ENCODE measurements at regions not wholly inside any gene's neighbourhood (a gene's known extent, or its start where the extent isn't known, plus 50 kb on each side); places are given as distances from the start of the nearest gene placed in this dataset.

GRCh38 chr14:55897031-55897430 is 221.2 kb upstream of the PELI2 start:
- WGBS, 2 experiments (ENCODE audit: insufficient coverage in 2 of 2), result no CpG with 5 or more reads among the region's 1 CpG
- H3K4me3 ChIP-seq (ENCODE audit: extremely low read depth, insufficient read depth, low read length, poor library complexity, severe bottlenecking), result no peak overlapping the region
- no peaks in the 10 kb centered on the region for H3K9me3 ChIP-seq (ENCODE audit: control insufficient read depth, low read length)
- no peaks in the 10 kb centered on the region for H3K4me1 ChIP-seq (ENCODE audit: control insufficient read depth, insufficient read depth, low read length, poor library complexity, severe bottlenecking)
- H3K36me3 ChIP-seq (ENCODE audit: control insufficient read depth, insufficient read depth, low read length), result no peaks in the 10 kb centered on the region
- no peak overlapping the region for H3K27ac ChIP-seq (ENCODE audit: low read depth, low read length, severe bottlenecking)

GRCh38 chr14:55898938-55899337 is 219.3 kb upstream of the PELI2 start:
- Histone ChIP-seq H3K36me3 (ENCODE audit: control insufficient read depth, insufficient read depth, low read length) (no peaks in the 10 kb centered on the region), H3K4me1 (ENCODE audit: control insufficient read depth, insufficient read depth, low read length, poor library complexity, severe bottlenecking) (no peaks in the 10 kb centered on the region), H3K27ac (ENCODE audit: low read depth, low read length, severe bottlenecking) (no peak overlapping the region), H3K9me3 (ENCODE audit: control insufficient read depth, low read length) (no peaks in the 10 kb centered on the region), H3K4me3 (ENCODE audit: extremely low read depth, insufficient read depth, low read length, poor library complexity, severe bottlenecking) (no peak overlapping the region)
- no CpG with 5 or more reads among the region's 1 CpG for WGBS, 2 experiments (ENCODE audit: insufficient coverage in 2 of 2)

- Histone ChIP-seq H3K36me3 (ENCODE audit: control insufficient read depth, insufficient read depth, low read length) (no peaks in the 10 kb centered on the region), H3K4me1 (ENCODE audit: control insufficient read depth, insufficient read depth, low read length, poor library complexity, severe bottlenecking) (no peaks in the 10 kb centered on the region), H3K4me3 (ENCODE audit: extremely low read depth, insufficient read depth, low read length, poor library complexity, severe bottlenecking) (no peak overlapping the region), H3K9me3 (ENCODE audit: control insufficient read depth, low read length) (no peaks in the 10 kb centered on the region), H3K27ac (ENCODE audit: low read depth, low read length, severe bottlenecking) (no peak overlapping the region)
- 100% methylated on average over 2 of the region's 4 CpGs; no CpG with 5 or more reads in 1 of the 2 experiments for WGBS, 2 experiments (ENCODE audit: insufficient coverage in 2 of 2)
These were observed 218.7 kb upstream of the PELI2 start for GRCh38 chr14:55899531-55899930.

GRCh38 chr14:55900749-55901148 is 217.5 kb upstream of the PELI2 start:
- Histone ChIP-seq H3K9me3 (ENCODE audit: control insufficient read depth, low read length) (no peaks in the 10 kb centered on the region), H3K27ac (ENCODE audit: low read depth, low read length, severe bottlenecking) (no peak overlapping the region), H3K4me1 (ENCODE audit: control insufficient read depth, insufficient read depth, low read length, poor library complexity, severe bottlenecking) (no peaks in the 10 kb centered on the region), H3K4me3 (ENCODE audit: extremely low read depth, insufficient read depth, low read length, poor library complexity, severe bottlenecking) (no peak overlapping the region), H3K36me3 (ENCODE audit: control insufficient read depth, insufficient read depth, low read length) (no peaks in the 10 kb centered on the region)
- WGBS, 2 experiments (ENCODE audit: insufficient coverage in 2 of 2), result 70 to 83% methylated on average over 2 of the region's 2 CpGs

- Histone ChIP-seq H3K4me1 (ENCODE audit: control insufficient read depth, insufficient read depth, low read length, poor library complexity, severe bottlenecking) (no peaks in the 10 kb centered on the region), H3K27ac (ENCODE audit: low read depth, low read length, severe bottlenecking) (no peak overlapping the region), H3K4me3 (ENCODE audit: extremely low read depth, insufficient read depth, low read length, poor library complexity, severe bottlenecking) (no peak overlapping the region), H3K9me3 (ENCODE audit: control insufficient read depth, low read length) (no peaks in the 10 kb centered on the region), H3K36me3 (ENCODE audit: control insufficient read depth, insufficient read depth, low read length) (no peaks in the 10 kb centered on the region)
- WGBS, 2 experiments (ENCODE audit: insufficient coverage in 2 of 2), result 73 to 87% methylated on average over 3 of the region's 5 CpGs
These were observed 216.9 kb upstream of the PELI2 start for GRCh38 chr14:55901291-55901690.

GRCh38 chr14:55902241-55902640 is 216.0 kb upstream of the PELI2 start:
- 84 to 97% methylated on average over 2 to 3 of the region's 5 CpGs for WGBS, 2 experiments (ENCODE audit: insufficient coverage in 2 of 2)
- no peaks in the 10 kb centered on the region for H3K36me3 ChIP-seq (ENCODE audit: control insufficient read depth, insufficient read depth, low read length)
- H3K4me1 ChIP-seq (ENCODE audit: control insufficient read depth, insufficient read depth, low read length, poor library complexity, severe bottlenecking), result no peaks in the 10 kb centered on the region
- no peak overlapping the region for H3K4me3 ChIP-seq (ENCODE audit: extremely low read depth, insufficient read depth, low read length, poor library complexity, severe bottlenecking)
- no peaks in the 10 kb centered on the region for H3K9me3 ChIP-seq (ENCODE audit: control insufficient read depth, low read length)
- H3K27ac ChIP-seq (ENCODE audit: low read depth, low read length, severe bottlenecking), result no peak overlapping the region

GRCh38 chr14:55904086-55904485 is 214.1 kb upstream of the PELI2 start:
- Histone ChIP-seq H3K4me3 (ENCODE audit: extremely low read depth, insufficient read depth, low read length, poor library complexity, severe bottlenecking) (no peak overlapping the region), H3K9me3 (ENCODE audit: control insufficient read depth, low read length) (no peaks in the 10 kb centered on the region), H3K36me3 (ENCODE audit: control insufficient read depth, insufficient read depth, low read length) (no peaks in the 10 kb centered on the region), H3K27ac (ENCODE audit: low read depth, low read length, severe bottlenecking) (no peak overlapping the region), H3K4me1 (ENCODE audit: control insufficient read depth, insufficient read depth, low read length, poor library complexity, severe bottlenecking) (no peaks in the 10 kb centered on the region)
- 88 to 100% methylated on average over 1 to 3 of the region's 5 CpGs for WGBS, 2 experiments (ENCODE audit: insufficient coverage in 2 of 2)

GRCh38 chr14:55908106-55908505 is 210.1 kb upstream of the PELI2 start:
- no peak overlapping the region for H3K27ac ChIP-seq (ENCODE audit: low read depth, low read length, severe bottlenecking)
- H3K9me3 ChIP-seq (ENCODE audit: control insufficient read depth, low read length), result no peaks in the 10 kb centered on the region
- no peaks in the 10 kb centered on the region for H3K4me1 ChIP-seq (ENCODE audit: control insufficient read depth, insufficient read depth, low read length, poor library complexity, severe bottlenecking)
- H3K4me3 ChIP-seq (ENCODE audit: extremely low read depth, insufficient read depth, low read length, poor library complexity, severe bottlenecking), result no peak overlapping the region
- no CpG with 5 or more reads among the region's 1 CpG for WGBS, 2 experiments (ENCODE audit: insufficient coverage in 2 of 2)
- no peaks in the 10 kb centered on the region for H3K36me3 ChIP-seq (ENCODE audit: control insufficient read depth, insufficient read depth, low read length)

GRCh38 chr14:55909879-55910278 is 208.3 kb upstream of the PELI2 start:
- H3K4me1 ChIP-seq (ENCODE audit: control insufficient read depth, insufficient read depth, low read length, poor library complexity, severe bottlenecking), result no peaks in the 10 kb centered on the region
- H3K9me3 ChIP-seq (ENCODE audit: control insufficient read depth, low read length), result no peaks in the 10 kb centered on the region
- no peak overlapping the region for H3K4me3 ChIP-seq (ENCODE audit: extremely low read depth, insufficient read depth, low read length, poor library complexity, severe bottlenecking)
- WGBS, 2 experiments (ENCODE audit: insufficient coverage in 2 of 2), result 100% methylated on average over 1 of the region's 1 CpG; no CpG with 5 or more reads in 1 of the 2 experiments
- no peaks in the 10 kb centered on the region for H3K36me3 ChIP-seq (ENCODE audit: control insufficient read depth, insufficient read depth, low read length)
- no peak overlapping the region for H3K27ac ChIP-seq (ENCODE audit: low read depth, low read length, severe bottlenecking)

- WGBS, 2 experiments (ENCODE audit: insufficient coverage in 2 of 2), result 79 to 80% methylated on average over 1 to 2 of the region's 2 CpGs
These were observed 207.5 kb upstream of the PELI2 start for GRCh38 chr14:55910601-55911243.

GRCh38 chr14:55911776-55912175 is 206.4 kb upstream of the PELI2 start:
- Histone ChIP-seq H3K9me3 (ENCODE audit: control insufficient read depth, low read length) (no peaks in the 10 kb centered on the region), H3K4me1 (ENCODE audit: control insufficient read depth, insufficient read depth, low read length, poor library complexity, severe bottlenecking) (no peaks in the 10 kb centered on the region), H3K4me3 (ENCODE audit: extremely low read depth, insufficient read depth, low read length, poor library complexity, severe bottlenecking) (no peak overlapping the region), H3K36me3 (ENCODE audit: control insufficient read depth, insufficient read depth, low read length) (no peaks in the 10 kb centered on the region), H3K27ac (ENCODE audit: low read depth, low read length, severe bottlenecking) (no peak overlapping the region)
- 92 to 100% methylated on average over 4 of the region's 4 CpGs for WGBS, 2 experiments (ENCODE audit: insufficient coverage in 2 of 2)

More at GRCh38 chr14:55910601-55911243, 207.5 kb upstream of the PELI2 start:
- Histone ChIP-seq H3K27ac (ENCODE audit: low read depth, low read length, severe bottlenecking) (no peak overlapping the region), H3K36me3 (ENCODE audit: control insufficient read depth, insufficient read depth, low read length) (no peaks in the 10 kb centered on the region), H3K4me3 (ENCODE audit: extremely low read depth, insufficient read depth, low read length, poor library complexity, severe bottlenecking) (no peak overlapping the region), H3K9me3 (ENCODE audit: control insufficient read depth, low read length) (no peaks in the 10 kb centered on the region), H3K4me1 (ENCODE audit: control insufficient read depth, insufficient read depth, low read length, poor library complexity, severe bottlenecking) (no peaks in the 10 kb centered on the region)

Measured in mesodermal cell (in vitro differentiated cells).